HL-60 (cell line): ENCODE measurements at regions not wholly inside any gene's neighbourhood (a gene's known extent, or its start where the extent isn't known, plus 50 kb on each side); places are given as distances from the start of the nearest gene placed in this dataset.
"Not testable (repeated sequence)": the region's sequence is repeated elsewhere in the genome, so short reads cannot be mapped to it uniquely, and the experiment has no call there.

Experiments used
- DNase-seq, 2 experiments: peaks; one replicate each; pipeline ENCODE4 v3.0.0-alpha.2; 2010 to 2020; ENCODE audit warnings: low read depth in 1 of 2, low spot score in 1 of 2
- H3K27ac ChIP-seq: fragments of 250-450 bp; sonication (Bioruptor Pico); replicated peaks from 2 replicates; pipeline ENCODE4 v1.5.1; 2020; ENCODE audit warnings: mild to moderate bottlenecking, moderate library complexity
- H3K27me3 ChIP-seq: fragments of 250-450 bp; sonication (Bioruptor Pico); 2 replicates; pipeline ENCODE4 v1.5.1; 2021; ENCODE audit warnings: mild to moderate bottlenecking, moderate library complexity; ENCODE audit not compliant: insufficient read depth, poor library complexity, severe bottlenecking
- H3K4me3 ChIP-seq: replicated peaks from 2 replicates; pipeline ENCODE4 v1.5.1; 2011; ENCODE audit warnings: mild to moderate bottlenecking, control low read depth, low read length; ENCODE audit not compliant: insufficient read depth
- GABPA ChIP-seq: IDR thresholded peaks from 2 replicates; pipeline ENCODE4 v1.6.1; 2012; ENCODE audit warnings: low read depth
- POLR2AphosphoS5 ChIP-seq: IDR thresholded peaks from 2 replicates; pipeline ENCODE4 v1.6.1; 2012; ENCODE audit warnings: low read depth
- SPI1 ChIP-seq: IDR thresholded peaks from 2 replicates; pipeline ENCODE4 v1.6.1; 2012; ENCODE audit warnings: low read depth, mild to moderate bottlenecking, borderline replicate concordance
- TF ChIP-seq, protein P1 (sequence below): IDR thresholded peaks from one replicate; pipeline ENCODE4 v1.5.1; 2011; ENCODE audit warnings: low read length, control low read depth, inconsistent platforms; ENCODE audit not compliant: insufficient read depth
- TF ChIP-seq, protein P2 (sequence below): IDR thresholded peaks from 2 replicates; pipeline ENCODE4 v1.6.1; 2012; ENCODE audit warnings: low read depth; ENCODE audit not compliant: insufficient replicate concordance

DNA sequence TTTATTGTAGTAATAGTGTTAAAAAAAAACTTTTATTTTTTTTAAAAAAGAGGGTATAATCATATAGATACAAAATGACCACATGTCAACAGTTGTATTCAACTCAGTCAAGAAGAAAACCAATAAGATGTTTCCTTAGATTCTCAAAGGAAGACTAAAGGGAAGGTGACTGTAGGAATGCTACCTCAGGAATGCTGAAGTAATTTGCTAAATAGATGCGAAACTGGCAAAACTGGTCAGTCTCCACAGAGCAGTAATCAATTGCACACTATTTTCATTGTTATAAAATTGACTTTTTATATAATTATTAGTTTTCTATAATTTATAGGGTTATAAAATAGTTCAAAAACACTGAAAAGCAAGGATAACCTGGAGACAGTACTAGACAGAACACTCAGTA lies 204.8 kb downstream of the GABRG2 start:
- no peak for DNase-seq
- no peak overlapping the region for H3K27ac ChIP-seq
- no peak overlapping the region for H3K4me3 ChIP-seq
- H3K27me3 ChIP-seq: no peaks in the 10 kb centered on the region
- no peak for TF ChIP-seq POLR2AphosphoS5
- no peak for TF ChIP-seq GABPA
- TF ChIP-seq, protein P1, sequence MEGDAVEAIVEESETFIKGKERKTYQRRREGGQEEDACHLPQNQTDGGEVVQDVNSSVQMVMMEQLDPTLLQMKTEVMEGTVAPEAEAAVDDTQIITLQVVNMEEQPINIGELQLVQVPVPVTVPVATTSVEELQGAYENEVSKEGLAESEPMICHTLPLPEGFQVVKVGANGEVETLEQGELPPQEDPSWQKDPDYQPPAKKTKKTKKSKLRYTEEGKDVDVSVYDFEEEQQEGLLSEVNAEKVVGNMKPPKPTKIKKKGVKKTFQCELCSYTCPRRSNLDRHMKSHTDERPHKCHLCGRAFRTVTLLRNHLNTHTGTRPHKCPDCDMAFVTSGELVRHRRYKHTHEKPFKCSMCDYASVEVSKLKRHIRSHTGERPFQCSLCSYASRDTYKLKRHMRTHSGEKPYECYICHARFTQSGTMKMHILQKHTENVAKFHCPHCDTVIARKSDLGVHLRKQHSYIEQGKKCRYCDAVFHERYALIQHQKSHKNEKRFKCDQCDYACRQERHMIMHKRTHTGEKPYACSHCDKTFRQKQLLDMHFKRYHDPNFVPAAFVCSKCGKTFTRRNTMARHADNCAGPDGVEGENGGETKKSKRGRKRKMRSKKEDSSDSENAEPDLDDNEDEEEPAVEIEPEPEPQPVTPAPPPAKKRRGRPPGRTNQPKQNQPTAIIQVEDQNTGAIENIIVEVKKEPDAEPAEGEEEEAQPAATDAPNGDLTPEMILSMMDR: no peak
- TF ChIP-seq, protein P2, sequence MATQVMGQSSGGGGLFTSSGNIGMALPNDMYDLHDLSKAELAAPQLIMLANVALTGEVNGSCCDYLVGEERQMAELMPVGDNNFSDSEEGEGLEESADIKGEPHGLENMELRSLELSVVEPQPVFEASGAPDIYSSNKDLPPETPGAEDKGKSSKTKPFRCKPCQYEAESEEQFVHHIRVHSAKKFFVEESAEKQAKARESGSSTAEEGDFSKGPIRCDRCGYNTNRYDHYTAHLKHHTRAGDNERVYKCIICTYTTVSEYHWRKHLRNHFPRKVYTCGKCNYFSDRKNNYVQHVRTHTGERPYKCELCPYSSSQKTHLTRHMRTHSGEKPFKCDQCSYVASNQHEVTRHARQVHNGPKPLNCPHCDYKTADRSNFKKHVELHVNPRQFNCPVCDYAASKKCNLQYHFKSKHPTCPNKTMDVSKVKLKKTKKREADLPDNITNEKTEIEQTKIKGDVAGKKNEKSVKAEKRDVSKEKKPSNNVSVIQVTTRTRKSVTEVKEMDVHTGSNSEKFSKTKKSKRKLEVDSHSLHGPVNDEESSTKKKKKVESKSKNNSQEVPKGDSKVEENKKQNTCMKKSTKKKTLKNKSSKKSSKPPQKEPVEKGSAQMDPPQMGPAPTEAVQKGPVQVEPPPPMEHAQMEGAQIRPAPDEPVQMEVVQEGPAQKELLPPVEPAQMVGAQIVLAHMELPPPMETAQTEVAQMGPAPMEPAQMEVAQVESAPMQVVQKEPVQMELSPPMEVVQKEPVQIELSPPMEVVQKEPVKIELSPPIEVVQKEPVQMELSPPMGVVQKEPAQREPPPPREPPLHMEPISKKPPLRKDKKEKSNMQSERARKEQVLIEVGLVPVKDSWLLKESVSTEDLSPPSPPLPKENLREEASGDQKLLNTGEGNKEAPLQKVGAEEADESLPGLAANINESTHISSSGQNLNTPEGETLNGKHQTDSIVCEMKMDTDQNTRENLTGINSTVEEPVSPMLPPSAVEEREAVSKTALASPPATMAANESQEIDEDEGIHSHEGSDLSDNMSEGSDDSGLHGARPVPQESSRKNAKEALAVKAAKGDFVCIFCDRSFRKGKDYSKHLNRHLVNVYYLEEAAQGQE: no peak

GRCh38 chr5:162274679-162275078 lies 207.1 kb downstream of the GABRG2 start:
- H3K4me3 ChIP-seq: no peak overlapping the region
- TF ChIP-seq POLR2AphosphoS5 (no peak), SPI1 (no peak), GABPA (no peak)
- TF ChIP-seq, protein P1: no peak
- TF ChIP-seq, protein P2: no peak
- no peak overlapping the region for H3K27ac ChIP-seq
- H3K27me3 ChIP-seq: no peaks in the 10 kb centered on the region
- no peak for DNase-seq

GRCh38 chr5:162275387-162275786 lies 207.8 kb downstream of the GABRG2 start:
- not testable (repeated sequence) for H3K27me3 ChIP-seq, H3K27ac ChIP-seq, H3K4me3 ChIP-seq, DNase-seq

GRCh38 chr5:162282191-162282590 lies 214.6 kb downstream of the GABRG2 start:
- TF ChIP-seq, protein P2: no peak
- TF ChIP-seq SPI1 (no peak), GABPA (no peak), POLR2AphosphoS5 (no peak)
- TF ChIP-seq, protein P1: no peak
- Histone ChIP-seq H3K4me3 (no peak overlapping the region), H3K27ac (no peak overlapping the region), H3K27me3 (no peaks in the 10 kb centered on the region)
- DNase-seq: no peak
